T-helper 17 cell (primary cell): ENCODE measurements at regions not wholly inside any gene's neighbourhood (a gene's known extent, or its start where the extent isn't known, plus 50 kb on each side); places are given as distances from the start of the nearest gene placed in this dataset.
"Not testable (repeated sequence)": the region's sequence is repeated elsewhere in the genome, so short reads cannot be mapped to it uniquely, and the experiment has no call there.

ENCODE experiments used
- ATAC-seq: fragments of 150-1000 bp; cut with Tn5 transposase; 2 replicates; pipeline ENCODE4 v1.10.0; 2021; ENCODE audit warnings: mild to moderate bottlenecking, moderate library complexity
- DNase-seq, 3 donors: peaks; one replicate each; pipeline versions ENCODE4 v3.0.0 to v3.0.0-alpha.2; 2020 to 2021
- H3K9me3 ChIP-seq: one replicate; pipeline ENCODE4 v1.7.0; 2013; ENCODE audit warnings: low read length, mild to moderate bottlenecking; ENCODE audit not compliant: control insufficient read depth, poor library complexity, severe bottlenecking
- H3K27ac Mint-ChIP-seq: one replicate; pipeline ENCODE4 v1.8.0; 2022; ENCODE audit warnings: mild to moderate bottlenecking, moderate library complexity, mixed read lengths
- H3K27me3 Mint-ChIP-seq: one replicate; pipeline ENCODE4 v1.8.0; 2022; ENCODE audit warnings: mixed read lengths
- H3K36me3 Mint-ChIP-seq: one replicate; pipeline ENCODE4 v1.8.0; 2022; ENCODE audit warnings: low read depth, mixed read lengths
- H3K4me1 Mint-ChIP-seq: one replicate; pipeline ENCODE4 v1.8.0; 2022; ENCODE audit warnings: mild to moderate bottlenecking, mixed read lengths
- H3K4me3 Mint-ChIP-seq: one replicate; pipeline ENCODE4 v1.8.0; 2022; ENCODE audit warnings: mild to moderate bottlenecking, moderate library complexity, mixed read lengths

DNA sequence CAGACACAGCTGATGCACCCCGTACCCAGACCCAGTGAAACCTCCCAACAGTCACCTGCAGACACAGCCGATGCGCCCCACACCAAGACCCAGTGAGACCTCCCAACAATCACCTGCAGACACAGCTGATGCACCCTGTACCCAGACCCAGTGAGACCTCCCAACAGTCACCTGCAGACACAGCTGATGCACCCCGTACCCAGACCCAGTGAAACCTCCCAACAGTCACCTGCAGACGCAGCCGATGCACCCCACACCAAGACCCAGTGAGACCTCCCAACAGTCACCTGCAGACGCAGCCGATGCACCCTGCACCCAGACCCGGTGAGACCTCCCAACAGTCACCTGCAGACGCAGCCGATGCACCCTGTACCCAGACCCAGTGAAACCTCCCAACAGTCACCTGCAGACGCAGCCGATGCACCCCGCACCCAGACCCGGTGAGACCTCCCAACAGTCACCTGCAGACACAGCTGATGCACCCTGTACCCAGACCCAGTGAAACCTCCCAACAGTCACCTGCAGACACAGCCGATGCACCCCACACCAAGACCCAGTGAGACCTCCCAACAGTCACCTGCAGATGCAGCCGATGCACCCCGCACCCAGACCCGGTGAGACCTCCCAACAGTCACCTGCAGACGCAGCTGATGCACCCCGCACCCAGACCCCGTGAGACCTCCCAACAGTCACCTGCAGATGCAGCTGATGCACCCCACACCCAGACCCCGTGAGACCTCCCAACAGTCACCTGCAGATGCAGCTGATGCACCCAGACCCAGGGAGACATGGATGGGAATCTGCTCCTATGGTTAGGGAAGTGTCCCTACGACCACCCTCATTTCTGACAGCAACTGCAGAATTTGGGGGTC, 178.3 kb upstream of the C1orf174 start:
- not testable (repeated sequence) for H3K9me3 ChIP-seq, H3K4me3 Mint-ChIP-seq, H3K4me1 Mint-ChIP-seq, DNase-seq, ATAC-seq, H3K27ac Mint-ChIP-seq, H3K36me3 Mint-ChIP-seq
- peaks cover 21% of the 10 kb centered on the region for H3K27me3 Mint-ChIP-seq

DNA sequence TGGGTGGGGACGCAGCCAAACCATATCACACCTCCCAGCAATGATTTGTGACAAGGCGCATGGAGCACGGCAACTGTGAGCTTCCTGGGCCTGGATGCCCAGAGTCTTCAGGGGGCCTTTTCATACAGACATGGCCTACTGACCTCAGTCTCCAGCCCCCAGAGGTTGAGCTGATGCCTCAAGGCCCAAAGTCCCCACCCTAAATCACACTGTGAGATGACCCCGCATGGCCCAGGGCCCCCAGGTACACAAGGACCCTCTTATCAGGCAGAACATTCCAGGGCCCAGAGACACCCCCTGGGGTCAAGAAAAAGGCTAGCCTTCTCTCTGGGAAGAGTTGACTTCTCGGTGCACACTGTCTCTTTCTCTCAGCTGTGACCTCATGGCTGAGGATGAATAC, 179.7 kb upstream of the C1orf174 start:
- no peaks in the 10 kb centered on the region for H3K9me3 ChIP-seq
- DNase-seq: no peak
- Mint-ChIP-seq H3K36me3 (no peaks in the 10 kb centered on the region), H3K4me3 (no peak overlapping the region), H3K4me1 (no peaks in the 10 kb centered on the region), H3K27me3 (peaks cover 26% of the 10 kb centered on the region), H3K27ac (no peak overlapping the region)
- ATAC-seq: no peak

DNA sequence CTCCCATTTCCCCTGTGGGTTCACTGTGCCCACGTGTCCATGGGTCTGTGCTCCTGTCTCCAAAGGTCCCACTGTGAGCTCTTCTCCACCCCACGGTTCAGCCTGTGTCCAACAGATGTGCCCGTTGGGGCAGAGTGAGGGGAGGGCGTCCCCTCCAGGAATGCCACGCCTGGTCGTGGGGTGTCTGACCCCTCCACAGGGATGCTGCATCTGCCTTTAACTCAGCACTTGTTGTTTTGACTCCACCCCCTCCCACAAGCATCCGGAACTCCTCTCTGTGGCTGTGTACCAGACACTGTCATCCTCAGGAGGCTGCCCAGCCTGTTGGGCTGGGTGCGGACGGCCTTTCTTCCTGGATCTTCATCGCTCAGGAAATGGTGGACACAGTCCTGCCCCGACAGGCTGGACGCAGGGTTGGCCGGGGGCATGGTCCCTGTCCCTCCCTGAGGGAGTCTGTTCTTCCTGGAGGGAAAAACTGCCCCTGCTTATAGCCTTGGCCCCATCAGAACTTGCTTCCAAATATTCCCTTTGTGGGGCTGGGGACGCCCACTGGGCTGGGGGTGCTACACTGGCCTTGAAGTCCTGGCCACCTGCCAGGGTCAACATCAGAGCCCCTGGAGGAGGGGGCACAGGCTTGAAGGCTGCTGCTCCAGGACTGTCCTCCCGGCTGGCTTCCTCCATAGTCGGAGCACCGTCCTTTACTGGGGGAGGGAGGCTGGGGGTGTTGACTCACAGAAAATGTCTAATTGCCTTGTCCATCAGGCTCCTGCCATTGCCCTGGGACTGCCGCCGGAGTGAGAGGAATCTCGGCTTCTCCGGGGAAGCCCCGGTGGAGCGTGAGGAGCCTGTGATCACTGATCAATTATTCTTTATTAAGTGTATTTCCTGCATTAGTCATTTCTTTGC, 182.0 kb upstream of the C1orf174 start:
- no peaks in the 10 kb centered on the region for H3K9me3 ChIP-seq
- DNase-seq (no peak), ATAC-seq (no peak)
- Mint-ChIP-seq H3K36me3 (no peaks in the 10 kb centered on the region), H3K4me1 (no peaks in the 10 kb centered on the region), H3K4me3 (no peak overlapping the region), H3K27me3 (peaks cover 31% of the 10 kb centered on the region), H3K27ac (no peak overlapping the region)

DNA sequence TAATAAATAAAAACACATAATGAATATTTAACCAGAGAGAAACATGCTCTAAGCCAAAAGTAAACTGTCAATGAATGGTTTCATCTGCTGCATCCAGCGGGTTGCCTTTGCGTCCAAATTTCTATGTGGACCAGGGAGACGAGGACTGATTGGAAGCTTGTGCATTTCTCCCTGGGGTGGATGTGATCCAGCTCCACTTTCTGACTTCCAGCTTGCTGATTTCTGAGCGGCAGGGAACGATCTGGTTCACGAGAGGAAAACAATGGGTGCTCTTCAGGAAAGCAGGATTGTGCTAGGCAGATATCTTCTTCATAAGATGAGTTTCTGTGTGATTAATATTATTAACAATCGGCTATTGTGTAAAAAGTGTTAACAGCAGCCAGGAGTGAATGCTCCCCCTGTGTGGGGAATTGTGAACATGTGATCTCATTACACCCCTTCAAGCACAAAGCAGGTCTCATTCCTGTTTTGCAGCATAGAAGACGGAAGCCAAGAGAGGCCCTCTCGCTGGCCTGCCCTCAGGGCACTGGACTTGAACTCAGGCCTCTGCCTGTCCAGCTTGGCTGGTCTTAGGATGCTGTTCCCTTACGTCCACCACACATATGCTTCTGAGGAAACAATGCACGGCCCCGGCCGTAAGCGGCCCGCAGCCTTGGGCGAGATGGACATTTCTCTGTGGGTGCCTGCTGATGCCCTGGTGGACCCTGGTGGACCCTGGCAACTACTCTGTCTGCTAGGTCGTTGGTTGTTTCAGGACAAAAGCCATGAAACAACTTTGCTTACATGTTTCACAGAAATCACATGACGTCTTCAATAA, 183.4 kb upstream of the C1orf174 start:
- Mint-ChIP-seq H3K36me3 (no peaks in the 10 kb centered on the region), H3K27me3 (peaks cover 45% of the 10 kb centered on the region), H3K4me3 (no peak overlapping the region), H3K27ac (no peak overlapping the region), H3K4me1 (no peaks in the 10 kb centered on the region)
- H3K9me3 ChIP-seq: no peaks in the 10 kb centered on the region
- DNase-seq (no peak), ATAC-seq (no peak)

- DNase-seq (no peak), ATAC-seq (no peak)
- Mint-ChIP-seq H3K27me3 (peaks cover 47% of the 10 kb centered on the region), H3K4me1 (no peaks in the 10 kb centered on the region), H3K36me3 (no peaks in the 10 kb centered on the region), H3K27ac (no peak overlapping the region), H3K4me3 (no peak overlapping the region)
- no peaks in the 10 kb centered on the region for H3K9me3 ChIP-seq
Observed at GRCh38 chr1:4084048-4084431, 184.0 kb upstream of the C1orf174 start.

DNA sequence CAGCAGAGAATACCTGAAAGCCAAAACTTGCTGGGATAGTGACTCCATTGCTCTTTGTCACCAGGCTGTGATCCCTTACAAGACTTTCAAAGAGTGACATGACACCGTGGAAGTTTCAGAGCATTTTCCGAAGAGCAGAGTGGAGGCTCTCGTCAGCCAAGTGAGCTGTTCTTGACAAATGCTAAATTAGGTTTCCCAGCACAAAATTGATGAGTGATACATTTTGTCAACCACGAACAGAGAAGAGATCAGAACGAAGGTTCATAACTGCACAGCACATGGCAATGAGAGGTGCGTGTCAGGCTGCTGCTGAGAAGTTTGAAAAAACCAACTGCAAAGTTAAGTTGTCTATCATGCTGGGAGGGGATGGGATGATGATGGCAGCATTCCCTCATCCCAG, 184.4 kb upstream of the C1orf174 start:
- H3K27ac Mint-ChIP-seq: no peak overlapping the region
- no peaks in the 10 kb centered on the region for H3K4me1 Mint-ChIP-seq
- DNase-seq (no peak), ATAC-seq (no peak)
- H3K9me3 ChIP-seq: no peaks in the 10 kb centered on the region
- no peaks in the 10 kb centered on the region for H3K36me3 Mint-ChIP-seq
- H3K4me3 Mint-ChIP-seq: no peak overlapping the region
- peaks cover 51% of the 10 kb centered on the region for H3K27me3 Mint-ChIP-seq

GRCh38 chr1:4084896-4085295, 184.8 kb upstream of the C1orf174 start:
- Mint-ChIP-seq H3K4me3 (no peak overlapping the region), H3K36me3 (no peaks in the 10 kb centered on the region), H3K4me1 (no peaks in the 10 kb centered on the region), H3K27me3 (peaks cover 54% of the 10 kb centered on the region), H3K27ac (no peak overlapping the region)
- ATAC-seq (no peak), DNase-seq (no peak)
- no peaks in the 10 kb centered on the region for H3K9me3 ChIP-seq

DNA sequence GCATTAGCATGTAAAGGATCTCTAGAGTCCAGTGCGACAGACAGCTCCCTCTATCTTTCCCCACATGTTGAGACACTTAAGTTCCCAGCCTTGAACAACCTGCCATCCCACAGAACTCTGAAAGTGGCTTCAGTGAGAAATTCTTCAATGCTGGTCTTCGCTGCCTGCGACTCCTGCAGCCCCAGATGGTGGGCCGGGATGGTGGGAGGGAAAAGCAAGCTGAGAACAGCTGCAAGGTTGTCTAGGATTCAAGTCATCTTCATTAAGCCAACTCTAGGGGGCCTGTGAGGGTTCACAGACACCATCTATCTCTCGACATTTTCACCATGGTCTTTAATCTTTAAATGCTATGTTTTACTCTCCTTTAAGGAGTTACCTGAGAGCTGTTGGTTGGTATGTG, 185.5 kb upstream of the C1orf174 start:
- no peak for DNase-seq
- no peaks in the 10 kb centered on the region for H3K9me3 ChIP-seq
- no peaks in the 10 kb centered on the region for H3K4me1 Mint-ChIP-seq
- H3K4me3 Mint-ChIP-seq: no peak overlapping the region
- no peak overlapping the region for H3K27ac Mint-ChIP-seq
- H3K36me3 Mint-ChIP-seq: no peaks in the 10 kb centered on the region
- H3K27me3 Mint-ChIP-seq: peaks cover 57% of the 10 kb centered on the region
- no peak for ATAC-seq

DNA sequence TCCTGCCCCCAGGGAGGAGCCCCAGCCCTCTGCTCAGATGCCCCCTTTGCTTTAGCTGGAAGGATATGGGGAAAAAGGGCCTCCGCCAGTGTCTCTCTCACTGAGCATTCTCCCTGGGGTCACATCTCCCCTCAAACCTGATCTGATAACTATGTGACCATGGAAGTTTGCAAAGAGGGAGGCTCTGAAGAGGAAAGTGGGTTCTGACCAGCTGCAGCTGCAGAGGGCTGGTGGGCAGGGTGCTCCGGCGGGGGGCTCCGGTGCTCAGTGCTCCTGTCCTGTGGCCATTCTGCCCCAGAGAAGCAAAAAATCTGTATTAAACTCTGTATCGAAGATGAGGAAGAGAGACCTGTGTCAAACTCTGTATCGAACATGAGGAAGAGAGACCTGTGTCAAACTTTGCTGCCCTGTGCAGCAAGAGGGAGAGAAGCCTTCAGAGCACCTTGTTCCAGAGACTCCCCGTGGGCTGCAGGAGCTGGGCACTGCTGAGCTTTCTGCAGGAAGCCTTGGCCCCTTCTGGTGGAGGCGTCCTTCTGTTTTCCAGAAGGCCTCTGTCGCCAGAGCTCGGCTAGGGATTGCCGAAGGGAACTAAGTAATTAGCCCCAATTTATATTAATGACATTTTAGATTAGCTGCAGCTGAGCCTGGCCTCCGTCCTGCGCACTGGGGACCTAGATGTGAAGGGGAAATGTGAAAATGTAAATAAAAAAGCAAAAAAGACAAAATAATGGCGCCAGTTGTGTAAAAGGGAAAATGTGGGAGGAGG, 186.2 kb upstream of the C1orf174 start:
- Mint-ChIP-seq H3K4me1 (no peaks in the 10 kb centered on the region), H3K36me3 (no peaks in the 10 kb centered on the region), H3K27me3 (peaks cover 57% of the 10 kb centered on the region), H3K4me3 (no peak overlapping the region), H3K27ac (no peak overlapping the region)
- ATAC-seq (no peak), DNase-seq (no peak)
- no peaks in the 10 kb centered on the region for H3K9me3 ChIP-seq

GRCh38 chr1:4086921-4087320, 186.8 kb upstream of the C1orf174 start:
- Mint-ChIP-seq H3K4me1 (no peaks in the 10 kb centered on the region), H3K36me3 (no peaks in the 10 kb centered on the region), H3K4me3 (no peak overlapping the region), H3K27ac (no peak overlapping the region), H3K27me3 (peaks cover 57% of the 10 kb centered on the region)
- ATAC-seq: no peak
- DNase-seq: no peak
- no peaks in the 10 kb centered on the region for H3K9me3 ChIP-seq

DNA sequence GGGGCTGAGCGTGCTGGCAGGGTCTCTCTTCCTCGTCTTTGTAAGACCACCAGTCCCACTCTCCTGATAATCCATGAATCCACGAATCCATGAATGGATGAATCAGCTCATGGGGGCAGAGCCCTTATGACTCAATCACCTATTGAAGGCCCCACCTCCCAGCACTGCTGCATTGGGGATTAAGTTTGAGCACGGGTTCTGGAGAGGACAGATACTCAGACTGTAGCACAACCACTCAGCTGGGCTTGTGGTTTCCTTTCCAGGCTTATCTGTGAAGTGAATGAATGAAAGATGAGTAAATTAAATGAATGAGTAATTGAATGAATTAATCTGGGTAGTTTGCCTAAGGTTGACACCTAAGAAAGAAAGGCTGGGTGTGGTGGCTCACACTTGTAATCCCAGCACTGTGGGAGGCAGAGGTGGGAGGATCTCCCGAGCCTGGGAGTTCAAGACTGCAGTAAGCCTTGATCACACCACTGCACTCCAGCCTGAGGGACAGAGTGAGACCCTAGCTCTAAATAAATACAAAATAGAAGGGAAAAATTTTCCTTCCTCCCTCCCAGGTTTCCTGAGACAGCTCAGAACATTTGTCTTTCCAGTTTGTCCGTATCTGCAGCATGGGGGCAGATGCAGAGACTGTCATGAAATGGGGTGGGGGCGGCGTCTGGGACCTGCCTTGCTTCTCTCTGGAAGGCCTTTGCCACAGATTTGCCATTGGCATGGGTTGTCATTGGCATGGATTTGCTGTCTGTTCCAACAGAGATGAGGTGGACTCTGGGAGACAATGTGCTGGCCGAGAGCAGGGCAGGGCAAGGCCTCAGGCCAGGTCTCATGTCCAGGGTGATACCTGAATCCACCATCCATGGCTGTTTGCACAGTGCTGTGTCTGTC, 187.7 kb upstream of the C1orf174 start:
- DNase-seq (no peak), ATAC-seq (no peak)
- Mint-ChIP-seq H3K4me1 (no peaks in the 10 kb centered on the region), H3K27ac (no peak overlapping the region), H3K36me3 (no peaks in the 10 kb centered on the region), H3K4me3 (no peak overlapping the region), H3K27me3 (peaks cover 57% of the 10 kb centered on the region)
- H3K9me3 ChIP-seq: no peaks in the 10 kb centered on the region

GRCh38 chr1:4088676-4089075, 188.6 kb upstream of the C1orf174 start:
- Mint-ChIP-seq H3K4me1 (no peaks in the 10 kb centered on the region), H3K27ac (no peak overlapping the region), H3K36me3 (no peaks in the 10 kb centered on the region), H3K4me3 (no peak overlapping the region), H3K27me3 (peaks cover 54% of the 10 kb centered on the region)
- no peak for DNase-seq
- no peak for ATAC-seq
- no peaks in the 10 kb centered on the region for H3K9me3 ChIP-seq
